Stimulated activated CD8-positive, alpha-beta memory T cell treated with anti-CD3 and anti-CD28 coated beads, Interleukin-4, amount 100 ng/mL, for 1 hour (primary cell): ENCODE measurements at regions not wholly inside any gene's neighbourhood (a gene's known extent, or its start where the extent isn't known, plus 50 kb on each side); places are given as distances from the start of the nearest gene placed in this dataset.

ENCODE experiments used
- DNase-seq, 2 donors: peaks; one replicate each; pipeline ENCODE4 v3.0.0-alpha.2; 2020; ENCODE audit warnings: low read depth in 2 of 2, low spot score in 1 of 2

GRCh38 chr14:86055512-86056075 lies 525.6 kb downstream of the FLRT2 start:
- DNase-seq: no peak

- DNase-seq: no peak
Measured at GRCh38 chr14:86052868-86053267, 522.9 kb downstream of the FLRT2 start.

- no peak for DNase-seq
Measured at GRCh38 chr14:86050757-86051156, 520.8 kb downstream of the FLRT2 start.

- no peak for DNase-seq
Measured at GRCh38 chr14:86050072-86050683, 520.2 kb downstream of the FLRT2 start.

GRCh38 chr14:86039176-86039575 lies 509.2 kb downstream of the FLRT2 start:
- DNase-seq: no peak

GRCh38 chr14:86038387-86039042 lies 508.6 kb downstream of the FLRT2 start:
- peak in 1 of 2 donors; percentile 12 for DNase-seq

GRCh38 chr14:86035882-86036281 lies 505.9 kb downstream of the FLRT2 start:
- no peak for DNase-seq

- DNase-seq: no peak
Measured at GRCh38 chr14:86027990-86028389, 498.0 kb downstream of the FLRT2 start.

- no peak for DNase-seq
Measured at GRCh38 chr14:86027144-86027543, 497.2 kb downstream of the FLRT2 start.

- DNase-seq: no peak
Measured at GRCh38 chr14:86022031-86022629, 492.2 kb downstream of the FLRT2 start.

- no peak for DNase-seq
Measured at GRCh38 chr14:86020841-86021240, 490.9 kb downstream of the FLRT2 start.

GRCh38 chr14:86015941-86016340 lies 486.0 kb downstream of the FLRT2 start:
- no peak for DNase-seq

GRCh38 chr14:86015511-86015910 lies 485.6 kb downstream of the FLRT2 start:
- DNase-seq: no peak

GRCh38 chr14:86013641-86014040 lies 483.7 kb downstream of the FLRT2 start:
- no peak for DNase-seq

GRCh38 chr14:86012461-86012860 lies 482.5 kb downstream of the FLRT2 start:
- no peak for DNase-seq

- DNase-seq: no peak
Measured at GRCh38 chr14:86003998-86004397, 474.1 kb downstream of the FLRT2 start.

- DNase-seq: no peak
Measured at GRCh38 chr14:85996551-85996950, 466.6 kb downstream of the FLRT2 start.

- no peak for DNase-seq
Measured at GRCh38 chr14:85991156-85991555, 461.2 kb downstream of the FLRT2 start.

GRCh38 chr14:85987907-85988306 lies 458.0 kb downstream of the FLRT2 start:
- DNase-seq: no peak

- DNase-seq: no peak
Measured at GRCh38 chr14:85987292-85987691, 457.3 kb downstream of the FLRT2 start.

GRCh38 chr14:85978582-85979250 lies 448.8 kb downstream of the FLRT2 start:
- no peak for DNase-seq

GRCh38 chr14:85974602-85975001 lies 444.7 kb downstream of the FLRT2 start:
- no peak for DNase-seq
